HepG2 (cell line): ENCODE measurements at regions not wholly inside any gene's neighbourhood (a gene's known extent, or its start where the extent isn't known, plus 50 kb on each side); places are given as distances from the start of the nearest gene placed in this dataset.

Experiments used
- AGO1 ChIP-seq: fragments of 200-400 bp; formaldehyde crosslinking; IDR thresholded peaks from 2 replicates; pipeline ENCODE4 v1.6.1; 2017; ENCODE audit warnings: mild to moderate bottlenecking, low read depth, low read length, moderate library complexity; ENCODE audit not compliant: poor library complexity, severe bottlenecking
- CEBPG ChIP-seq: IDR thresholded peaks from 2 replicates; pipeline ENCODE4 v1.6.1; 2016
- DMAP1 ChIP-seq: IDR thresholded peaks from 2 replicates; pipeline ENCODE4 v1.6.1; 2016
- FOSL1 ChIP-seq: sonication (generic); formaldehyde crosslinking; IDR thresholded peaks from 2 replicates; pipeline ENCODE4 v1.9.0; 2021; ENCODE audit warnings: missing genetic modification reagents, borderline replicate concordance
- HNF1A ChIP-seq, 2 experiments: sonication (generic) in 1 of 2; formaldehyde crosslinking in 1 of 2; IDR thresholded peaks; 2 replicates each; pipeline versions ENCODE4 v1.4.0 to v1.6.1; 2016 to 2020; ENCODE audit warnings: borderline replicate concordance in 1 of 2, low read depth in 1 of 2, mild to moderate bottlenecking in 1 of 2, missing genetic modification reagents in 1 of 2
- KDM3A ChIP-seq: IDR thresholded peaks from 2 replicates; pipeline ENCODE4 v1.6.1; 2018; ENCODE audit warnings: low read depth, missing compliant biosample characterization
- KLF9 ChIP-seq: IDR thresholded peaks from 2 replicates; pipeline ENCODE4 v1.6.1; 2016; ENCODE audit warnings: low read depth
- MAX ChIP-seq: IDR thresholded peaks from 2 replicates; pipeline ENCODE4 v1.6.1; 2012; ENCODE audit warnings: inconsistent platforms
- MIER3 ChIP-seq: IDR thresholded peaks from 2 replicates; pipeline ENCODE4 v1.6.1; 2016; ENCODE audit warnings: missing compliant biosample characterization, borderline replicate concordance
- MIXL1 ChIP-seq: IDR thresholded peaks from 2 replicates; pipeline ENCODE4 v1.6.1; 2016
- NFKB2 ChIP-seq: sonication (generic); formaldehyde crosslinking; IDR thresholded peaks from 2 replicates; pipeline ENCODE4 v1.4.0; 2020; ENCODE audit warnings: missing genetic modification reagents, borderline replicate concordance
- NR3C1 ChIP-seq: sonication (generic); formaldehyde crosslinking; IDR thresholded peaks from 2 replicates; pipeline ENCODE4 v1.4.0; 2020; ENCODE audit warnings: missing genetic modification reagents
- ONECUT2 ChIP-seq: sonication (generic); formaldehyde crosslinking; IDR thresholded peaks from 2 replicates; pipeline ENCODE4 v1.4.0; 2020; ENCODE audit warnings: missing genetic modification reagents
- PHF20 ChIP-seq: sonication (generic); formaldehyde crosslinking; IDR thresholded peaks from 2 replicates; pipeline ENCODE4 v1.5.0; 2020; ENCODE audit warnings: mild to moderate bottlenecking, missing genetic modification reagents
- SAP130 ChIP-seq: IDR thresholded peaks from 2 replicates; pipeline ENCODE4 v1.6.1; 2016; ENCODE audit warnings: low read depth
- ZBTB7B ChIP-seq: sonication (generic); formaldehyde crosslinking; IDR thresholded peaks from 2 replicates; pipeline ENCODE4 v1.4.0; 2020; ENCODE audit warnings: missing genetic modification reagents
- ZMYM4 ChIP-seq: sonication (generic); formaldehyde crosslinking; IDR thresholded peaks from 2 replicates; pipeline ENCODE4 v1.8.1; 2023; ENCODE audit warnings: mild to moderate bottlenecking, missing genetic modification reagents
- ZNF282 ChIP-seq: fragments of 450-650 bp; IDR thresholded peaks from 2 replicates; pipeline ENCODE4 v1.6.1; 2018; ENCODE audit not compliant: partially characterized antibody
- ZNF362 ChIP-seq: sonication (generic); formaldehyde crosslinking; IDR thresholded peaks from 2 replicates; pipeline ENCODE4 v1.4.0; 2020; ENCODE audit warnings: missing genetic modification reagents, mild to moderate bottlenecking, borderline replicate concordance
- ZNF468 ChIP-seq: sonication (generic); formaldehyde crosslinking; IDR thresholded peaks from 2 replicates; pipeline ENCODE4 v1.8.0; 2022; ENCODE audit warnings: mild to moderate bottlenecking, moderate library complexity, missing genetic modification reagents
- ZNF629 ChIP-seq: sonication (generic); formaldehyde crosslinking; conservative IDR thresholded peaks from 2 replicates; pipeline ENCODE4 v1.5.0; 2020; ENCODE audit warnings: missing genetic modification reagents
- ZNF652 ChIP-seq: IDR thresholded peaks from 2 replicates; pipeline ENCODE4 v1.6.1; 2016; ENCODE audit warnings: low read depth, borderline replicate concordance
- ZNF678 ChIP-seq: sonication (generic); formaldehyde crosslinking; IDR thresholded peaks from 2 replicates; pipeline ENCODE4 v1.4.0; 2020; ENCODE audit warnings: mild to moderate bottlenecking, missing genetic modification reagents
- ZSCAN5A ChIP-seq: sonication (generic); formaldehyde crosslinking; IDR thresholded peaks from 2 replicates; pipeline ENCODE4 v1.8.0; 2022; ENCODE audit warnings: mild to moderate bottlenecking, missing genetic modification reagents, borderline replicate concordance

GRCh38 chr20:53869466-53870258, 200.7 kb downstream of the BCAS1 start (continued):
- no peak; the same call in 1 of the 2 replicates for TF ChIP-seq HNF1A (IDR thresholded peaks at IDR 0.05; ENCODE audit: low read depth)
- no peak; the same call in 1 of the 2 replicates for TF ChIP-seq HNF1A (CRISPR knock-in tag; IDR thresholded peaks at IDR 0.05; ENCODE audit: borderline replicate concordance)
- TF ChIP-seq ZNF282: no peak
- TF ChIP-seq ZNF629: peak; percentile 49
- TF ChIP-seq ZNF652 (CRISPR knock-in tag): peak; percentile 76
- TF ChIP-seq KLF9 (CRISPR knock-in tag): no peak
- TF ChIP-seq ZNF468: no peak
- TF ChIP-seq NFKB2 (CRISPR knock-in tag): no peak
- peak; percentile 70 for TF ChIP-seq CEBPG (CRISPR knock-in tag)
- peak; percentile 45; the same call in 1 of the 2 replicates for TF ChIP-seq ONECUT2
- TF ChIP-seq KDM3A (CRISPR knock-in tag): peak; percentile 97
- no peak for TF ChIP-seq FOSL1 (CRISPR knock-in tag)
- TF ChIP-seq PHF20: no peak
- peak; percentile 83 for TF ChIP-seq DMAP1
- peak; percentile 79 for TF ChIP-seq MAX
- no peak for TF ChIP-seq AGO1
- peak; percentile 90 for TF ChIP-seq ZMYM4 (CRISPR knock-in tag)
- TF ChIP-seq ZNF678 (CRISPR knock-in tag): no peak
- TF ChIP-seq MIXL1 (CRISPR knock-in tag): peak; percentile 94
- TF ChIP-seq NR3C1: no peak
- TF ChIP-seq MIER3 (CRISPR knock-in tag): peak; percentile 84; the same call in 1 of the 2 replicates
- peak; percentile 73; the same call in 1 of the 2 replicates for TF ChIP-seq ZNF362 (CRISPR knock-in tag)
- peak; percentile 89 for TF ChIP-seq SAP130 (CRISPR knock-in tag)
- TF ChIP-seq ZBTB7B (CRISPR knock-in tag): peak; percentile 65; the same call in 1 of the 2 replicates
- TF ChIP-seq ZSCAN5A (CRISPR knock-in tag): peak; percentile 46; the same call in 1 of the 2 replicates
